ENCODE measurements at regions not wholly inside any gene's neighbourhood (a gene's known extent, or its start where the extent isn't known, plus 50 kb on each side); places are given as distances from the start of the nearest gene placed in this dataset.

GRCh38 chr6:98107801-98108200, 726.6 kb upstream of the POU3F2 start:
- Histone ChIP-seq H3K4me3 (no peak overlapping the region), H3K9me3 (replicated peaks; ENCODE audit: control insufficient read depth, insufficient read depth, low read length) (no peaks in the 10 kb centered on the region), H3K27ac (ENCODE audit: control insufficient read depth, insufficient read depth) (no peak overlapping the region), H3K79me2 (ENCODE audit: control insufficient read depth, insufficient read depth, low read length) (no peaks in the 10 kb centered on the region), H3K4me1 (ENCODE audit: control insufficient read depth, insufficient read depth, low read length) (no peaks in the 10 kb centered on the region), H3K4me2 (ENCODE audit: control insufficient read depth, insufficient read depth) (no peak overlapping the region), H2AFZ (ENCODE audit: control insufficient read depth, low read depth, low read length) (no peak overlapping the region), H3K9ac (ENCODE audit: control insufficient read depth, insufficient read depth, low read length) (no peak overlapping the region), H3K27me3 (replicated peaks in 1 of 2; ENCODE audit: control insufficient read depth in 2 of 2, insufficient read depth in 2 of 2, low read length in 1 of 2) (no peaks in the 10 kb centered on the region), H3K36me3 (ENCODE audit: control insufficient read depth in 2 of 2, insufficient read depth in 2 of 2, low read length in 1 of 2) (no peaks in the 10 kb centered on the region), H4K20me1 (ENCODE audit: control insufficient read depth, insufficient read depth) (no peaks in the 10 kb centered on the region)
- no TSS peak for BruUV-seq (replicated peaks)
- FAIRE-seq: no peak
- RAD21 ChIA-PET (ENCODE audit: unreplicated experiment): no interaction called here
- CTCF ChIA-PET: interaction anchor here (0.7 kb wide), 1 partner anchor 439 kb away, joined by 3 read pairs; no protein-coding TSS in a partner anchor
- in situ Hi-C loops (cut with MboI): no loop called here
- POLR2A ChIA-PET: no interaction called here
- SMC1A ChIA-PET (ENCODE audit: uncharacterized antibody, unreplicated experiment): no interaction called here
- TF ChIP-seq USF2 (IDR thresholded peaks at IDR 0.05; ENCODE audit: borderline replicate concordance, low read depth, low read length) (no peak), E2F8 (IDR thresholded peaks at IDR 0.05; ENCODE audit: low read depth, partially characterized antibody) (no peak), TARDBP (IDR thresholded peaks at IDR 0.05; ENCODE audit: borderline replicate concordance) (no peak), CEBPZ (IDR thresholded peaks at IDR 0.05; ENCODE audit: low read depth, low read length) (no peak), MYB (IDR thresholded peaks at IDR 0.05; ENCODE audit: borderline replicate concordance, low read depth, low read length) (no peak), CTCF (IDR thresholded peaks at IDR 0.05 in 2 of 3, conservative IDR thresholded peaks at IDR 0.05 in 1 of 3; ENCODE audit: control insufficient read depth in 2 of 3, extremely low read depth in 1 of 3, insufficient read depth in 1 of 3, low read depth in 3 of 3, low read length in 3 of 3) (no peak), POLR2A (IDR thresholded peaks at IDR 0.05; ENCODE audit: low read depth, low read length) (no peak), BMI1 (IDR thresholded peaks at IDR 0.05; ENCODE audit: borderline replicate concordance) (no peak), ZZZ3 (IDR thresholded peaks at IDR 0.05; ENCODE audit: control insufficient read depth, insufficient read length, low read depth) (no peak), USF1 (IDR thresholded peaks at IDR 0.05; ENCODE audit: borderline replicate concordance, extremely low read length, insufficient read depth, low read depth, low read length) (no peak)
- intact Hi-C loops (cut with micrococcal nuclease; ENCODE audit: unreplicated experiment): no loop called here
- no peak for DNase-seq (ENCODE audit: low read depth, low spot score)
- no peak for ATAC-seq

All from GM12878 (cell line).